WERI-Rb-1 (cell line): ENCODE measurements at regions not wholly inside any gene's neighbourhood (a gene's known extent, or its start where the extent isn't known, plus 50 kb on each side); places are given as distances from the start of the nearest gene placed in this dataset.

Source experiments
- DNase-seq: peaks from one replicate; pipeline ENCODE4 v3.0.0-alpha.2; 2020
- H3K27ac ChIP-seq: fragments of 250-450 bp; sonication (Bioruptor Pico); 2 replicates; pipeline ENCODE4 v1.5.1; 2020; ENCODE audit warnings: mild to moderate bottlenecking, moderate library complexity
- H3K27me3 ChIP-seq: fragments of 250-450 bp; sonication (Bioruptor Pico); 2 replicates; pipeline ENCODE4 v1.5.1; 2021; ENCODE audit warnings: mild to moderate bottlenecking, low read depth, moderate library complexity; ENCODE audit not compliant: insufficient read depth, severe bottlenecking
- H3K36me3 ChIP-seq: fragments of 250-450 bp; sonication (Bioruptor Pico); 2 replicates; pipeline ENCODE4 v1.5.1; 2020; ENCODE audit warnings: mild to moderate bottlenecking, moderate library complexity
- H3K4me3 ChIP-seq: 2 replicates; pipeline ENCODE4 v1.5.1; 2011; ENCODE audit warnings: low read depth, mild to moderate bottlenecking, control low read depth, low read length
- H3K9me3 ChIP-seq: fragments of 250-450 bp; sonication (Bioruptor Pico); 2 replicates; pipeline ENCODE4 v1.5.1; 2021; ENCODE audit warnings: mild to moderate bottlenecking, moderate library complexity; ENCODE audit not compliant: severe bottlenecking
- TF ChIP-seq, protein P1 (sequence below): IDR thresholded peaks from 2 replicates; pipeline ENCODE4 v1.5.1; 2011; ENCODE audit warnings: low read depth, mild to moderate bottlenecking, control low read depth, inconsistent platforms, low read length

GRCh38 chr1:193519922-193520321 lies 333.5 kb upstream of the B3GALT2 start:
- Histone ChIP-seq H3K27ac (no peak overlapping the region), H3K9me3 (no peaks in the 10 kb centered on the region), H3K36me3 (no peaks in the 10 kb centered on the region), H3K4me3 (no peak overlapping the region), H3K27me3 (no peaks in the 10 kb centered on the region)
- TF ChIP-seq, protein P1, sequence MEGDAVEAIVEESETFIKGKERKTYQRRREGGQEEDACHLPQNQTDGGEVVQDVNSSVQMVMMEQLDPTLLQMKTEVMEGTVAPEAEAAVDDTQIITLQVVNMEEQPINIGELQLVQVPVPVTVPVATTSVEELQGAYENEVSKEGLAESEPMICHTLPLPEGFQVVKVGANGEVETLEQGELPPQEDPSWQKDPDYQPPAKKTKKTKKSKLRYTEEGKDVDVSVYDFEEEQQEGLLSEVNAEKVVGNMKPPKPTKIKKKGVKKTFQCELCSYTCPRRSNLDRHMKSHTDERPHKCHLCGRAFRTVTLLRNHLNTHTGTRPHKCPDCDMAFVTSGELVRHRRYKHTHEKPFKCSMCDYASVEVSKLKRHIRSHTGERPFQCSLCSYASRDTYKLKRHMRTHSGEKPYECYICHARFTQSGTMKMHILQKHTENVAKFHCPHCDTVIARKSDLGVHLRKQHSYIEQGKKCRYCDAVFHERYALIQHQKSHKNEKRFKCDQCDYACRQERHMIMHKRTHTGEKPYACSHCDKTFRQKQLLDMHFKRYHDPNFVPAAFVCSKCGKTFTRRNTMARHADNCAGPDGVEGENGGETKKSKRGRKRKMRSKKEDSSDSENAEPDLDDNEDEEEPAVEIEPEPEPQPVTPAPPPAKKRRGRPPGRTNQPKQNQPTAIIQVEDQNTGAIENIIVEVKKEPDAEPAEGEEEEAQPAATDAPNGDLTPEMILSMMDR = no peak
- DNase-seq = no peak

DNA sequence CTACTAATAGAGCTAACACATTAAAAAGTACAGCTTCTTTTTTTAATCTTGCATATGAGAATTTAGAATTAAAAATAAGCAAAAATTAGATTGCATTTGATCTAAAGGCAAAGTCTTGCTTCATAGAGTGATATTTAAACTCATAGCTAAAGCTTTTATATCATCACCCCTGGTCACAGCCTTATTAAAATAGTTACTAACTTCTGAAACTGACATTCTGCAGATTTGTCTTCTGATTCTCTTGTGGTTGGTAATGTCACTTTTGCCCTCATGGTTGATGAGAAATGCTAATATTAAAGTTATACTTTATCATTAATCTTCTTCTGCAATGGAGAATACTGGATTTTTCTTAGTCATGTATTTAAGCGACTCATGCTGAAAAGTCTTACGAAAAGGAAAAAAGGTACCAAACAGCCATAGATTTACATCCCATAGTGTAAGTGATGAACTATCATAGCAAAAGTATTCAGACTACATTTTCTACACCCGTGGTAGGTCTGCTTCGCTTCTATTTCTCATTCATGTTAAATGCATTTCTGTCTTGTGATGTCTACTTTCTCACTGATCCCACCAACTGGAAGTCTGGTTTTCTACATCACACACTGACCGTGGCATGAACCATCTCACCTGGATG lies 330.5 kb upstream of the B3GALT2 start:
- H3K9me3 ChIP-seq = no peaks in the 10 kb centered on the region
- no peaks in the 10 kb centered on the region for H3K36me3 ChIP-seq
- H3K4me3 ChIP-seq = no peak overlapping the region
- DNase-seq = no peak
- no peaks in the 10 kb centered on the region for H3K27me3 ChIP-seq
- no peak overlapping the region for H3K27ac ChIP-seq
- TF ChIP-seq, protein P1 = no peak

- no peaks in the 10 kb centered on the region for H3K27me3 ChIP-seq
- DNase-seq = no peak
- no peak overlapping the region for H3K27ac ChIP-seq
- H3K36me3 ChIP-seq = no peaks in the 10 kb centered on the region
- H3K4me3 ChIP-seq = no peak overlapping the region
- no peaks in the 10 kb centered on the region for H3K9me3 ChIP-seq
- TF ChIP-seq, protein P1 = no peak
These were observed 328.0 kb upstream of the B3GALT2 start for GRCh38 chr1:193514397-193514796.

DNA sequence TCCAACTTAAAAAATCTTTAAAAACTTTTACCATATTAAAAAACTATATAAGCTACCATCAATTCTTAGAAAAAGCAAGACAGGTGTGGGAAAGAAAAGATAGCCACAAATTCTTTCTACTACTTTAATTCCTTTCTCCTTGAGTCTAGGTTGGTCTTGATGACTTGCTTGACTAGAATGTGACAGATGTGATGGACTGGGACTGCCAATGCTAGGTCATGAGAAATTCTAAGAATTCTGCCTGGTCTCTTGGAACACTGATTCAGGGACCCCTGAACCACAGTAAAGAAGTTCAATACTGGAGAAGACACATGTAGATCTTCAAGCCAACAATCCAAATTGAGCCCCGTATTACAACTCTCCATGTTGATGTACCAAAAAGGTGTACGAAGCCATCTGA lies 326.6 kb upstream of the B3GALT2 start:
- Histone ChIP-seq H3K27me3 (no peaks in the 10 kb centered on the region), H3K36me3 (no peaks in the 10 kb centered on the region), H3K27ac (no peak overlapping the region), H3K9me3 (no peaks in the 10 kb centered on the region), H3K4me3 (no peak overlapping the region)
- TF ChIP-seq, protein P1 = no peak
- no peak for DNase-seq

GRCh38 chr1:193504920-193505319 lies 318.5 kb upstream of the B3GALT2 start:
- H3K27ac ChIP-seq = no peak overlapping the region
- H3K27me3 ChIP-seq = no peaks in the 10 kb centered on the region
- TF ChIP-seq, protein P1 = no peak
- H3K36me3 ChIP-seq = no peaks in the 10 kb centered on the region
- no peak for DNase-seq
- H3K4me3 ChIP-seq = no peak overlapping the region
- H3K9me3 ChIP-seq = no peaks in the 10 kb centered on the region

GRCh38 chr1:193498088-193498655 lies 311.8 kb upstream of the B3GALT2 start:
- DNase-seq = no peak

More at GRCh38 chr1:193498088-193498655, 311.8 kb upstream of the B3GALT2 start:
- Histone ChIP-seq H3K27ac (no peak overlapping the region), H3K9me3 (no peaks in the 10 kb centered on the region), H3K36me3 (no peaks in the 10 kb centered on the region), H3K27me3 (no peaks in the 10 kb centered on the region), H3K4me3 (no peak overlapping the region)
- TF ChIP-seq, protein P1 = no peak
